Natural killer cell (primary cell): ENCODE measurements at regions not wholly inside any gene's neighbourhood (a gene's known extent, or its start where the extent isn't known, plus 50 kb on each side); places are given as distances from the start of the nearest gene placed in this dataset.

Experiments
- ATAC-seq, 3 donors: fragments of 150-1000 bp in 2 of 3; fragments of 200-7000 bp in 1 of 3; cut with Tn5 transposase; 1 replicate in 1 of 3; 2 replicates in 2 of 3; pipeline ENCODE4 v1.10.0; 2021; ENCODE audit warnings: mild to moderate bottlenecking in 2 of 3, moderate library complexity in 2 of 3
- DNase-seq, 2 donors: peaks; one replicate each; pipeline versions ENCODE4 v3.0.0 to v3.0.0-alpha.2; 2013 to 2021; ENCODE audit warnings: mixed read lengths in 1 of 2
- H3K27ac ChIP-seq: one replicate; pipeline ENCODE4 v1.5.1; 2013; ENCODE audit warnings: mild to moderate bottlenecking, low read length
- H3K27me3 ChIP-seq: one replicate; pipeline ENCODE4 v1.6.1; 2013; ENCODE audit warnings: low read length; ENCODE audit not compliant: control insufficient read depth, insufficient read depth
- H3K36me3 ChIP-seq: one replicate; pipeline ENCODE4 v1.6.1; 2013; ENCODE audit warnings: low read length; ENCODE audit not compliant: control insufficient read depth, insufficient read depth
- H3K4me1 ChIP-seq: one replicate; pipeline ENCODE4 v1.6.1; 2013; ENCODE audit warnings: low read length; ENCODE audit not compliant: control insufficient read depth, insufficient read depth
- H3K4me3 ChIP-seq: one replicate; pipeline ENCODE4 v1.5.1; 2013; ENCODE audit warnings: low read length
- H3K9me3 ChIP-seq: one replicate; pipeline ENCODE4 v1.6.1; 2013; ENCODE audit warnings: low read length; ENCODE audit not compliant: control insufficient read depth, insufficient read depth
- H3K27ac Mint-ChIP-seq, 2 donors: one replicate each; pipeline ENCODE4 v1.8.0; 2022; ENCODE audit warnings: mild to moderate bottlenecking in 2 of 2, mixed read lengths in 2 of 2, moderate library complexity in 1 of 2
- H3K27me3 Mint-ChIP-seq, 2 donors: one replicate each; pipeline ENCODE4 v1.8.0; 2022; ENCODE audit warnings: low read depth in 2 of 2, mixed read lengths in 2 of 2
- H3K36me3 Mint-ChIP-seq: one replicate; pipeline ENCODE4 v1.8.0; 2022; ENCODE audit warnings: mixed read lengths
- H3K4me1 Mint-ChIP-seq, 2 donors: one replicate each; pipeline ENCODE4 v1.8.0; 2022; ENCODE audit warnings: mixed read lengths in 2 of 2
- H3K4me3 Mint-ChIP-seq: one replicate; pipeline ENCODE4 v1.8.0; 2022; ENCODE audit warnings: mild to moderate bottlenecking, moderate library complexity, mixed read lengths
- H3K9me3 Mint-ChIP-seq, 2 donors: one replicate each; pipeline ENCODE4 v1.8.0; 2022; ENCODE audit warnings: mixed read lengths in 2 of 2
- WGBS: methylation state at CpG from one replicate; pipeline ENCODE4 v1.1.7; 2013; ENCODE audit warnings: missing lambda C conversion rate; ENCODE audit not compliant: insufficient coverage; 5-methylcytosine and 5-hydroxymethylcytosine counted together
- intact Hi-C: fragments of 100-400 bp; cut with micrococcal nuclease; formaldehyde crosslinking; loops from one replicate; pipeline ENCODE4 v1.14.2; 2022
- TF ChIP-seq, protein P1 (sequence below): fragments of 200-600 bp; IDR thresholded peaks from one replicate; pipeline ENCODE4 v1.8.0; 2022; ENCODE audit warnings: antibody characterized with exemption

DNA sequence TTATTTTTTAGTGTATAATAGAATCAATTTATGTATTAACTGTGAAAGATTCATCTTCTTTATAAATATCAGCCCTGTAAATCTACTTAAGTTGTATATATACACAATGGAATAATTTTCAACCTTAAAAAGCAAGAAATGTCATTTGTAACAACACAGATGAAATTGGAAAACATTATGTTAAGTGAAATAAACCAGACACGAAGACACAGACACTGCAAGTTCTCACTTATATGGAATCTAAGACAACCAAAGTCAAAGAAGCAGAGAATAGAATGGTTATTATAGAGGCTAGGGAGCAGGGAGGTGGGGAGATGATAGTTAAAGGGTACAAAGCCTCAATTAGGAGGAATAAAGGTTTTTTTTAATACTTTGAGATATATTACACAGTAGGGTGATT is 1404.4 kb downstream of the HACE1 start:
- H3K4me3 Mint-ChIP-seq: no peak overlapping the region
- DNase-seq (no peak), ATAC-seq (no peak)
- no peaks in the 10 kb centered on the region for H3K27me3 ChIP-seq
- H3K4me1 Mint-ChIP-seq: no peaks in the 10 kb centered on the region
- no peaks in the 10 kb centered on the region for H3K27me3 Mint-ChIP-seq
- H3K9me3 ChIP-seq: peaks cover 4% of the 10 kb centered on the region
- no peak overlapping the region for H3K4me3 ChIP-seq
- intact Hi-C loops: no loop called here
- H3K36me3 ChIP-seq: no peaks in the 10 kb centered on the region
- TF ChIP-seq, protein P1, sequence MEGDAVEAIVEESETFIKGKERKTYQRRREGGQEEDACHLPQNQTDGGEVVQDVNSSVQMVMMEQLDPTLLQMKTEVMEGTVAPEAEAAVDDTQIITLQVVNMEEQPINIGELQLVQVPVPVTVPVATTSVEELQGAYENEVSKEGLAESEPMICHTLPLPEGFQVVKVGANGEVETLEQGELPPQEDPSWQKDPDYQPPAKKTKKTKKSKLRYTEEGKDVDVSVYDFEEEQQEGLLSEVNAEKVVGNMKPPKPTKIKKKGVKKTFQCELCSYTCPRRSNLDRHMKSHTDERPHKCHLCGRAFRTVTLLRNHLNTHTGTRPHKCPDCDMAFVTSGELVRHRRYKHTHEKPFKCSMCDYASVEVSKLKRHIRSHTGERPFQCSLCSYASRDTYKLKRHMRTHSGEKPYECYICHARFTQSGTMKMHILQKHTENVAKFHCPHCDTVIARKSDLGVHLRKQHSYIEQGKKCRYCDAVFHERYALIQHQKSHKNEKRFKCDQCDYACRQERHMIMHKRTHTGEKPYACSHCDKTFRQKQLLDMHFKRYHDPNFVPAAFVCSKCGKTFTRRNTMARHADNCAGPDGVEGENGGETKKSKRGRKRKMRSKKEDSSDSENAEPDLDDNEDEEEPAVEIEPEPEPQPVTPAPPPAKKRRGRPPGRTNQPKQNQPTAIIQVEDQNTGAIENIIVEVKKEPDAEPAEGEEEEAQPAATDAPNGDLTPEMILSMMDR: no peak
- H3K27ac ChIP-seq: no peak overlapping the region
- no peaks in the 10 kb centered on the region for H3K4me1 ChIP-seq
- no peaks in the 10 kb centered on the region for H3K36me3 Mint-ChIP-seq
- peaks cover 10 to 11% of the 10 kb centered on the region in 2 donors for H3K9me3 Mint-ChIP-seq
- WGBS: 89% methylated on average over 1 of the region's 1 CpG
- no peak overlapping the region for H3K27ac Mint-ChIP-seq

DNA sequence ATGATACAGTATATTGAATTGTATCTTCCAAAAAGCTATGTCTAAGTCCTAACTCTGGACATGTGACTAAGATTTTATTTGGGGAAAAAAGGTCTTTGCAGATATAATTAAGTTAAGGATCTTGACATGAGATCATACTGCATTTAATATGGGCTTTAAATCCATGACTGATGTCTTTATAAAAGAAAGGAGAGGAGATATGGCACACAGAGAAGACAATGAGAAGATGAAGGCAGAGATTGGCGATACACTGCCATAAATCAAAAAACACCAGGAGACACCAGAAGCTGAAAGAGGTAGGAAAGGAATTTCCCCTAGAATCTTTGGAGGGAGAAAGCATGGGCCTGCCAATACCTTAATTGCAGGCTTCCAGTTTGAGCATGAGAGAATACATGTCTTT is 1450.2 kb downstream of the HACE1 start:
- Mint-ChIP-seq H3K4me3 (no peak overlapping the region), H3K9me3 (peaks cover 2 to 6% of the 10 kb centered on the region in 2 donors), H3K27me3 (no peaks in the 10 kb centered on the region), H3K4me1 (no peaks in the 10 kb centered on the region), H3K27ac (no peak overlapping the region), H3K36me3 (no peaks in the 10 kb centered on the region)
- no peaks in the 10 kb centered on the region for H3K36me3 ChIP-seq
- no peak overlapping the region for H3K27ac ChIP-seq
- ATAC-seq: no peak
- DNase-seq: no peak
- H3K4me3 ChIP-seq: no peak overlapping the region
- H3K27me3 ChIP-seq: no peaks in the 10 kb centered on the region
- TF ChIP-seq, protein P1: no peak
- H3K9me3 ChIP-seq: peaks cover 3% of the 10 kb centered on the region
- intact Hi-C loops: no loop called here
- no peaks in the 10 kb centered on the region for H3K4me1 ChIP-seq
- WGBS: 60% methylated on average over 1 of the region's 1 CpG

DNA sequence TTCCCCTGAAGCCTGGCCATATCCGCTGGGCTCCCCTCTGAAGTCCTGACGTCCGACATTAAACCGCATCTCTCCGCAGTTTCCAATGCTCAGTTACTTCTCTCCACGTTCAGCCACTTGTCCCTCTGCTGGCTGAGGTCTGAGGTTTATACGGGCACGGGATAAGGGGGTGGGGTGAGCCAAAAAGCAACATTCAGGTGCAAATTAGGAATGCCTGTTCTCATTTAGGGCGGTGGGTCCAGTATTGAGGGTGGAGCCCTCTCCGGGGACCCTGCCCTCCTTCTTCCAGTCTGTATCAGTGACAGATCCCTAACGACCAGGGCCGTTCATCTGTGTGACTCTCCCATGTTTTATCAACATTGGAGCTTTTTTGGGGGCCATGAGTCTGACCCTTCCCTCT is 1454.4 kb downstream of the HACE1 start:
- H3K36me3 ChIP-seq: no peaks in the 10 kb centered on the region
- H3K9me3 ChIP-seq: peaks cover 3% of the 10 kb centered on the region
- TF ChIP-seq, protein P1: no peak
- H3K27ac ChIP-seq: no peak overlapping the region
- no peaks in the 10 kb centered on the region for H3K4me1 ChIP-seq
- Mint-ChIP-seq H3K27ac (no peak overlapping the region), H3K27me3 (no peaks in the 10 kb centered on the region), H3K4me3 (no peak overlapping the region), H3K4me1 (no peaks in the 10 kb centered on the region), H3K36me3 (peaks cover 12% of the 10 kb centered on the region), H3K9me3 (peaks cover 13 to 15% of the 10 kb centered on the region in 2 donors)
- 79% methylated on average over 12 of the region's 12 CpGs for WGBS
- no peaks in the 10 kb centered on the region for H3K27me3 ChIP-seq
- ATAC-seq (no peak), DNase-seq (no peak)
- intact Hi-C loops: no loop called here
- H3K4me3 ChIP-seq: no peak overlapping the region

DNA sequence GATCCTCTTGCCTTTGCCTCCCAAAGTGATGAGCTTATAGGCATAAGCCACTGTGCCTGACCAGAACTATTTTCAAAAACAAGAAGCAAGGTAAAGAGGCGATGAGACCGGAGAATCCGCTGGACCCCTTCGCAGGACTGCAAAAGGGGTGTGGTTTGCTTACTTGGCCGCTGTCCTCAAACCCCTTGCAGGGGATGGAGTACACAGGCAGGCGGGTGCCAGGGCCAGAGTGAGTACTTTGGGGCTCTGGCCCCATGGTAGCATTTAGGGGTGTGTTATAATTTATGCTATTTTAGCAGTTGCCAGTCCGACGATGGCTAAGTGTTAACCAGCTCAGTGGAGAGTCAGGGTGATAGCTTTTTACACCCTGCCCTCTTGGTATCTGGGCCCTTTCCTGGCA is 1454.9 kb downstream of the HACE1 start:
- Histone ChIP-seq H3K9me3 (peaks cover 3% of the 10 kb centered on the region), H3K4me1 (no peaks in the 10 kb centered on the region), H3K4me3 (no peak overlapping the region), H3K27ac (no peak overlapping the region), H3K27me3 (no peaks in the 10 kb centered on the region), H3K36me3 (no peaks in the 10 kb centered on the region)
- DNase-seq: no peak
- Mint-ChIP-seq H3K36me3 (peaks cover 12% of the 10 kb centered on the region), H3K4me1 (no peaks in the 10 kb centered on the region), H3K9me3 (peaks cover 13 to 15% of the 10 kb centered on the region in 2 donors), H3K27ac (no peak overlapping the region), H3K4me3 (no peak overlapping the region), H3K27me3 (no peaks in the 10 kb centered on the region)
- TF ChIP-seq, protein P1: no peak
- 86% methylated on average over 8 of the region's 8 CpGs for WGBS
- intact Hi-C loops: no loop called here
- ATAC-seq: no peak
